Memory B cell (primary cell): ENCODE measurements at regions not wholly inside any gene's neighbourhood (a gene's known extent, or its start where the extent isn't known, plus 50 kb on each side); places are given as distances from the start of the nearest gene placed in this dataset.
A peak's percentile ranks its signal among the peaks of the same experiment; 100 is the strongest.

Source experiments
- ATAC-seq: fragments of 150-1000 bp; cut with Tn5 transposase; 2 replicates; pipeline ENCODE4 v1.10.0; 2021; ENCODE audit warnings: low read depth, mild to moderate bottlenecking, moderate library complexity
- DNase-seq, 2 donors: peaks; one replicate each; pipeline ENCODE4 v3.0.0; 2022; ENCODE audit warnings: low spot score in 2 of 2
- H3K27ac Mint-ChIP-seq: one replicate; pipeline ENCODE4 v1.8.0; 2022; ENCODE audit warnings: mild to moderate bottlenecking, moderate library complexity, mixed read lengths
- H3K27me3 Mint-ChIP-seq: one replicate; pipeline ENCODE4 v1.8.0; 2022; ENCODE audit warnings: mixed read lengths
- H3K36me3 Mint-ChIP-seq: one replicate; pipeline ENCODE4 v1.8.0; 2022; ENCODE audit warnings: mild to moderate bottlenecking, mixed read lengths
- H3K4me1 Mint-ChIP-seq: one replicate; pipeline ENCODE4 v1.8.0; 2022; ENCODE audit warnings: mixed read lengths
- H3K4me3 Mint-ChIP-seq: one replicate; pipeline ENCODE4 v1.8.0; 2022; ENCODE audit warnings: mild to moderate bottlenecking, moderate library complexity, mixed read lengths
- H3K9me3 Mint-ChIP-seq: one replicate; pipeline ENCODE4 v1.8.0; 2022; ENCODE audit warnings: mixed read lengths

GRCh38 chr4:175166020-175166419 lies 247.9 kb downstream of the ADAM29 start:
- ATAC-seq: no peak
- H3K36me3 Mint-ChIP-seq: peaks cover 3% of the 10 kb centered on the region
- peaks cover 5% of the 10 kb centered on the region for H3K9me3 Mint-ChIP-seq
- H3K27ac Mint-ChIP-seq: no peak overlapping the region
- no peaks in the 10 kb centered on the region for H3K4me1 Mint-ChIP-seq
- H3K4me3 Mint-ChIP-seq: no peak overlapping the region
- H3K27me3 Mint-ChIP-seq: no peaks in the 10 kb centered on the region
- no peak for DNase-seq

DNA sequence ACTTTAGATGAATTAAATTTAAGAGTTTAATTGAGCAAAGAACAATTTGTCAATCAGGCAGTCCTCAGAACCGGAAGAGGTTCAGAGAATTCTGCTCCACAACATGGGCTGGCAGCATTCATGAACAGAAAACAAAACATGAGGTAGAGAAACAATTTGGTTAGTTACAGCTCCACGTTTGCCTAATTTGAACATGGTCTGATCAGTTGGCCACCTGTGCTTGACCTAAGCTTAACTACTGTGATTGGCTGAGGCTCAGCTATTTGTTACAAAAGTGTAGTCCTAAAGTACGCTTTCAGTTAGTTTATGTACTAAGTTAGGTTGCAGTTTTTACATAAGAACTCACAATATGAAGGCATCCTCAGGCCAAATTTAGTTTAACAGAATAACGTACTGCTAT lies 258.6 kb downstream of the ADAM29 start:
- ATAC-seq: no peak
- Mint-ChIP-seq H3K27ac (no peak overlapping the region), H3K4me1 (no peaks in the 10 kb centered on the region), H3K4me3 (no peak overlapping the region), H3K27me3 (no peaks in the 10 kb centered on the region), H3K36me3 (no peaks in the 10 kb centered on the region), H3K9me3 (peaks cover 8% of the 10 kb centered on the region)
- DNase-seq: no peak

DNA sequence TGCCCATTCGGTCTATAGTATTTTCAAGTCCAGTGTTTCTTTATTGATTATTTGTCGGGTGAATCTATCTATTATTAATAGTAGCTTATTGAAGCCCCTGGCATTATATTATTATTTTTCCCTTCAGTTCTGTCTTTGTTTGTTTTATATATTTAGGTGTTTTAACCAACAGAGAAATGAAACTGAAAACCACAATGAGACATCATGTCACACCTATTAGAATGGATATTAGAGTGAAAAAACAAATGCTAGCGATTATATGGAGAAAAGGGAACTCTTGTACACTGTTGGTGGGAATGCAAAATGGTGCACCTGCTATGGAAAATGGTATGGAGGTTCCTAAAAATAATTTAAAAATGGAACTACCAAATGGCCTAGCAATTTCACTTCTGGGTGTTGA lies 272.5 kb downstream of the ADAM29 start:
- H3K4me3 Mint-ChIP-seq: no peak overlapping the region
- H3K27ac Mint-ChIP-seq: no peak overlapping the region
- H3K4me1 Mint-ChIP-seq: peaks cover 6% of the 10 kb centered on the region
- H3K9me3 Mint-ChIP-seq: peaks cover 3% of the 10 kb centered on the region
- no peak for DNase-seq
- ATAC-seq: no peak
- H3K36me3 Mint-ChIP-seq: no peaks in the 10 kb centered on the region
- no peaks in the 10 kb centered on the region for H3K27me3 Mint-ChIP-seq

DNA sequence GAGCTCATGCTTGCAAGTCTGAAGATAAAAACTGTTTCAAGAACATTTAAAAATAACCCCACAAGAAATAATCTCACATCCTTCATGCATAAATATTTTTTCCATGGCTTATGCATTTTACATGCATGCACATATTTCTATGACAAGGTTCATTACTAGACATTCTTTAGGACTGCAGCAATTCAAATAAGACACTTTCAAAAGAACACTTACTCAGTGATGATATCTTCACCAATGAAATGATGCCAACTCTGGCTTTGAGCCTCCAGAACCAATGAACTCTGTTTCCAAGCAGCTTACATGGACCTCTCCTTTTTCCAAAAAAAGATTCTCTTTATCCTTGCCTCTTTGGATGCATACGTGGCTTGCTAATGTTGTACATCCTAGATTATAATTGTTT lies 279.9 kb downstream of the ADAM29 start:
- no peak overlapping the region for H3K4me3 Mint-ChIP-seq
- H3K36me3 Mint-ChIP-seq: no peaks in the 10 kb centered on the region

DNA sequence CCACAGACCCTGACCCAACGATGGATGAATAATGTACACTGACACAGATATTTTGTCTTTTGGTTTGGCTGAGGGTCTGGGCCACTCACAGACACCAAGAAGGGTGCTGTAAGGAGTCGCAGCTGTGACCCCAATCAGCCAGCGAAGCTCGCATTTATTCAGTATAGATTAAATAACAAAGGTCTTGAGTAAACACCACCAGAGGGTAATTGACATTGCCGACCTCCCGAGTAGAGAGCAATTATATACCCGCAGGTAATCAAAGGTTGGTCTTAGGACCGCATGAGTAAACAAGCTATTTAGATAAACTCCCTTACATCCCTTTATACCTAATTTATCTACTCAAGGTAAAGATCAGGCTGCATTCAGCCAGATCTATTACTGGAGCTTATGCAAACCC lies 297.1 kb downstream of the ADAM29 start:
- H3K27ac Mint-ChIP-seq: no peak overlapping the region
- H3K4me1 Mint-ChIP-seq: no peaks in the 10 kb centered on the region
- ATAC-seq (no peak), DNase-seq (no peak)
- H3K36me3 Mint-ChIP-seq: peaks cover 1% of the 10 kb centered on the region
- H3K9me3 Mint-ChIP-seq: peaks cover 9% of the 10 kb centered on the region
- no peak overlapping the region for H3K4me3 Mint-ChIP-seq
- no peaks in the 10 kb centered on the region for H3K27me3 Mint-ChIP-seq

More for the DNA sequence above, 279.9 kb downstream of the ADAM29 start:
- ATAC-seq: no peak
- H3K27me3 Mint-ChIP-seq: no peaks in the 10 kb centered on the region
- H3K4me1 Mint-ChIP-seq: peaks cover 6% of the 10 kb centered on the region
- no peak for DNase-seq
- H3K9me3 Mint-ChIP-seq: no peaks in the 10 kb centered on the region
- H3K27ac Mint-ChIP-seq: no peak overlapping the region

DNA sequence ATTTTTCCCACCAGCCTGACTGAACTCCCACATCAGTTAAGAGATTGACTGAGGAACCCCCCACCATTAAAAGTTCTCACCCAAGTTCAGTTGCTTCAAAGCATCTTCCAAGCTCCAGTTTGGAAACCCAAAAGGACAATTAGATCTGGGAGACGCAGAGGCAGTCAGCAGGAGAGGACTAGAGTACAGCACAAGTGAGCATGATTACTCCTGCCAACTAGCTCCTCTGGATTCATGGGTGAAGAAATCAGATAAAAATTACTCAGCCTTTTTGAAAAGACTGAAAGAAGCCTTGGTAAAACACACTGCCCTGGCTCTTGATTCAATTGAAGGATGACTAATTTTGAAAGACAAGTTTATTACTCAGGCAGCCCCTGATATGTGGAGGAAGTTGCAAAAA lies 297.5 kb downstream of the ADAM29 start:
- peaks cover 1% of the 10 kb centered on the region for H3K36me3 Mint-ChIP-seq

GRCh38 chr4:175229154-175229553 lies 311.0 kb downstream of the ADAM29 start:
- H3K27ac Mint-ChIP-seq: no peak overlapping the region
- no peak overlapping the region for H3K4me3 Mint-ChIP-seq
- ATAC-seq (no peak), DNase-seq (no peak)
- H3K9me3 Mint-ChIP-seq: no peaks in the 10 kb centered on the region
- no peaks in the 10 kb centered on the region for H3K4me1 Mint-ChIP-seq
- H3K36me3 Mint-ChIP-seq: no peaks in the 10 kb centered on the region
- H3K27me3 Mint-ChIP-seq: no peaks in the 10 kb centered on the region

More for the DNA sequence above, 297.5 kb downstream of the ADAM29 start:
- Mint-ChIP-seq H3K9me3 (peaks cover 9% of the 10 kb centered on the region), H3K4me3 (no peak overlapping the region), H3K4me1 (no peaks in the 10 kb centered on the region), H3K27me3 (no peaks in the 10 kb centered on the region), H3K27ac (no peak overlapping the region)
- no peak for DNase-seq
- no peak for ATAC-seq

DNA sequence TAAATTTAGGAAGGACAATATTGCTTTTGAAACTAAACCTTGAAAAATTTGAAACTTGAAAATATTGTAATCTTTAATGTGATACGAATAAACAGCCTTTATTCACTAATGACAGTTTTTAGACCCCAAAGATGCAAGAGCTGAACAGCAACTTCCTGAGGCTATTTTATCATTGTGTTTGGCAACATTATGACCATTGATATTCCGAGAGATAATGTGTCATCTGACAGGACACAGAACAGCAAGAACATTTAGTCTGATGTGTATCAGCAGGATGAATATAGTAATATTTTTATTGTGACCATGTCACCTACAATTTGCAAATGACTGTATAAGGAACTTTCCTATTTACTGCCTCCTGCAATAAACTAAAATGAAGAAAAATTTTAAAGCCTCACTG lies 316.0 kb downstream of the ADAM29 start:
- no peaks in the 10 kb centered on the region for H3K27me3 Mint-ChIP-seq
- no peak for ATAC-seq
- no peak overlapping the region for H3K27ac Mint-ChIP-seq
- H3K4me3 Mint-ChIP-seq: no peak overlapping the region
- H3K9me3 Mint-ChIP-seq: no peaks in the 10 kb centered on the region
- H3K4me1 Mint-ChIP-seq: no peaks in the 10 kb centered on the region
- no peaks in the 10 kb centered on the region for H3K36me3 Mint-ChIP-seq
- no peak for DNase-seq

DNA sequence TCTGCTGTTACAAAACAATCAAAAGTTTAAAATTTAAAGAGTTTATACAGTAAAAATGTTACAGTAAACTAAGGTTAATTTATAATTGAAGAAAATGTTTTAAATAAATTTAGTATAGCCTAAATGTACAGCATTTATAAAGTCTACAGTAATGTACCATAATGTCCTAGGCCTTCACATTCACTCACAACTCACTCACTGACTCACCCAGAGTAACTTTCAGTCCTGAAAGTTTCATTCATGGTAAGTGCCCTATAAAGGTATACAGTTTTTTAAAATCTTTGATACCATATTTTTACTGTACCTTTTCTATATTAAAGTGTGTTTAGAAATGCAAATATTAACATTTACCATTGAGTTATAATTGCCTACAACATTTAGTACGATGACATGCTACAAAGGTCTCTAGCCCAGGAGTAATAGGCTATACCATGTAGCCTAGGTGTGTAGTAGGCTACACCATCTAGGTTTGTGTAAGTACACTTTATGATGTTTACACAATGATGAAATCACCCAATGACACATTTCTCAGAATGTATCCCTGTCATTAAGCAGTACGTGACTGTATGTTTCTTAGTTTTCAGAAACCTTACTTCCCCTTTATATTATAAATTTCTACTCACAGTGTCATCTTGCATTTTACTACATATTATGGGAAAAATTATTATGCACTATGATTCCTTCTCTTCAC lies 320.8 kb downstream of the ADAM29 start:
- H3K9me3 Mint-ChIP-seq: peaks cover 2% of the 10 kb centered on the region
- H3K4me3 Mint-ChIP-seq: no peak overlapping the region
- no peaks in the 10 kb centered on the region for H3K36me3 Mint-ChIP-seq
- DNase-seq (no peak), ATAC-seq (no peak)
- H3K4me1 Mint-ChIP-seq: peaks cover 5% of the 10 kb centered on the region
- no peak overlapping the region for H3K27ac Mint-ChIP-seq
- H3K27me3 Mint-ChIP-seq: no peaks in the 10 kb centered on the region

- no peak for ATAC-seq
These were observed 328.8 kb downstream of the ADAM29 start for GRCh38 chr4:175246941-175247340.

GRCh38 chr4:175252642-175253041 lies 334.5 kb downstream of the ADAM29 start:
- Mint-ChIP-seq H3K27ac (no peak overlapping the region), H3K27me3 (no peaks in the 10 kb centered on the region), H3K36me3 (peaks cover 2% of the 10 kb centered on the region), H3K4me3 (no peak overlapping the region), H3K4me1 (peaks cover 3% of the 10 kb centered on the region), H3K9me3 (no peaks in the 10 kb centered on the region)
- DNase-seq: no peak
- no peak for ATAC-seq

More at GRCh38 chr4:175246941-175247340, 328.8 kb downstream of the ADAM29 start:
- Mint-ChIP-seq H3K27me3 (no peaks in the 10 kb centered on the region), H3K4me3 (no peak overlapping the region), H3K9me3 (peaks cover 3% of the 10 kb centered on the region), H3K4me1 (no peaks in the 10 kb centered on the region), H3K27ac (no peak overlapping the region), H3K36me3 (peaks cover 2% of the 10 kb centered on the region)
- DNase-seq: no peak

DNA sequence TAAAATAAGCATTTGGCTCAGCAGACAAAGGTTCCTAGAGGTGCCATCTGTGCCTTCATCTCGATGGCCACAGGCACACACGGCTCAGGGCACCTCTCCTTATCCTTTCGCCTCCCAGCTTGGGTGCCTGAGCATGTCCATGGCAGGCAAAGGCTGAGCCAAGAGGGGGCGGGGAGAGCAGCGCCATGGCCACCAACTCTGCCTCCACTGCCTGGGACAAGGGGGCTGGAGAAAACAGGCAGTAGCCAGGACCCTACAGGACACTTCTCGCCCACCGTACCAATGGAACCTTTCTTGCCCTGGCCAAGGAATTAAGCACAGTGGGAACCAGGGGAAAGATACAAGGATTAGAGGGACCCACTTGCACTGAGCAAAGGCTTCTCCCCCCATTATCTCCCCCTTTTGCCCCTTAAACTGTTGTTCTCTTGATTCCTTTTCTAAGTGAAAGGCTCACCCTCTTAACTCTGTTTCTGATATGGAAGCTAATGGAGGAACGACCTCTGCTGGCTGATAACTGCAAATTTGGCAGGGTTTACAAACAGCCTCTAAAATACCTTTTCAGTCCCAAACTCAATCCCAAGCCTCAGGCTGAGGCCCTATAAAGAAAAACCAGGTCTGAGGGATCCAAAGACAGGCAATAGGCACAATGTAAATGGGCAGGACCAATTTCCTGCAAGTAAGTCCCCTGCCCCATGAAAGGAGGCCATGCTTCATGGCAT lies 335.2 kb downstream of the ADAM29 start:
- ATAC-seq: no peak
- Mint-ChIP-seq H3K36me3 (peaks cover 2% of the 10 kb centered on the region), H3K27ac (peak overlapping the region; percentile 35), H3K27me3 (no peaks in the 10 kb centered on the region), H3K9me3 (no peaks in the 10 kb centered on the region), H3K4me1 (peaks cover 3% of the 10 kb centered on the region), H3K4me3 (no peak overlapping the region)
- no peak for DNase-seq

DNA sequence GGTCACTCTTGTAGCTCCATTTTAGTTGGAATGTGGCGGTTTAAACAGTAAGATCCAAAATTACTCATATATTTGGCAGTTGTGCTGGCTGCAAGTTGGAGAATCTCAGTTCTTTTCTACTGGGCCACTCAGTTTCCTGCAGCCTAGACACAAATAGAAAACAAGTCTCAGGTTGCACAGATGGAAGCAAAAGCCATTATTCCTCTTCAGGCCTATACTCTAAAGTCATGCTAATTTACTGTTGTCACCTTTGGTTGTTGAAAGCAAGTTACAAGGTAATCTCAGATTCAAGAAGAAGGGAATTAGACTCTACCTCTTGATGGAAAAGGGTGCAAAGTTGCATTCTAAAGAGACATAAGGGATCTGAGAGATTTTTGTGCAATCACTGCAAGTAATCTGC lies 345.4 kb downstream of the ADAM29 start:
- DNase-seq (no peak), ATAC-seq (no peak)
- Mint-ChIP-seq H3K27ac (no peak overlapping the region), H3K36me3 (peaks cover 2% of the 10 kb centered on the region), H3K27me3 (no peaks in the 10 kb centered on the region), H3K4me1 (no peaks in the 10 kb centered on the region), H3K9me3 (no peaks in the 10 kb centered on the region), H3K4me3 (no peak overlapping the region)

DNA sequence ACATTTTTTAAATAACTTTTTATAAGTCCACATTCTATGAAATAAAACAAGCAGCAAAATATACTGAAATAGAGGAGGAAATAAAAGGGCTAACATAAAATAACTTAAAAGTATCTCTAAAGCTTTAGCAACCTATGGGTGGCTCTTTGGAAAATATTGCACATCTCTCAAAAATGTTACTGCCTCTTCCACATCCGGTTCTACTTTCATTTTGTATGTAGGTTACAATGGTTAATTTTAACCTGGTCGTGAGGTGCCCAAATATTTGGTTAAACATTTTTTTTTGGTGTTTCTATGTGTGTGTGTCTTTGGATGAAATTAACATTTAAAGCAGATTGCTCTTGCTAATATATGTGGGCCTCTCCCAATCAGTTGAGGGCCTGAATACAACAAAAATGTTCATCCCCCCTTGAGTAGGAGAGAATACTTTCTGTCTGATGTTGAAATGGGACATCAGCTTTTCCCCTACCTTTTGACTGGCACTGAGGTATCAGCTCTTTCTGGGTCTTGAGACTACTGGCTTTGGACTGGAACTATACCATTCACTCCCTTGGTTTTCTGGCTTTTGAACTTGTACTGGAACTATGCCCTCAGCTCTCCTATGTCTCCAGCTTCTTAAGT lies 353.0 kb downstream of the ADAM29 start:
- H3K9me3 Mint-ChIP-seq: no peaks in the 10 kb centered on the region
- DNase-seq (no peak), ATAC-seq (no peak)
- H3K36me3 Mint-ChIP-seq: no peaks in the 10 kb centered on the region
- H3K27ac Mint-ChIP-seq: no peak overlapping the region
- no peaks in the 10 kb centered on the region for H3K4me1 Mint-ChIP-seq
- H3K4me3 Mint-ChIP-seq: no peak overlapping the region
- no peaks in the 10 kb centered on the region for H3K27me3 Mint-ChIP-seq
